ENCODE measurements at regions not wholly inside any gene's neighbourhood (a gene's known extent, or its start where the extent isn't known, plus 50 kb on each side); places are given as distances from the start of the nearest gene placed in this dataset.
"Not testable (repeated sequence)": the region's sequence is repeated elsewhere in the genome, so short reads cannot be mapped to it uniquely, and the experiment has no call there.

DNA sequence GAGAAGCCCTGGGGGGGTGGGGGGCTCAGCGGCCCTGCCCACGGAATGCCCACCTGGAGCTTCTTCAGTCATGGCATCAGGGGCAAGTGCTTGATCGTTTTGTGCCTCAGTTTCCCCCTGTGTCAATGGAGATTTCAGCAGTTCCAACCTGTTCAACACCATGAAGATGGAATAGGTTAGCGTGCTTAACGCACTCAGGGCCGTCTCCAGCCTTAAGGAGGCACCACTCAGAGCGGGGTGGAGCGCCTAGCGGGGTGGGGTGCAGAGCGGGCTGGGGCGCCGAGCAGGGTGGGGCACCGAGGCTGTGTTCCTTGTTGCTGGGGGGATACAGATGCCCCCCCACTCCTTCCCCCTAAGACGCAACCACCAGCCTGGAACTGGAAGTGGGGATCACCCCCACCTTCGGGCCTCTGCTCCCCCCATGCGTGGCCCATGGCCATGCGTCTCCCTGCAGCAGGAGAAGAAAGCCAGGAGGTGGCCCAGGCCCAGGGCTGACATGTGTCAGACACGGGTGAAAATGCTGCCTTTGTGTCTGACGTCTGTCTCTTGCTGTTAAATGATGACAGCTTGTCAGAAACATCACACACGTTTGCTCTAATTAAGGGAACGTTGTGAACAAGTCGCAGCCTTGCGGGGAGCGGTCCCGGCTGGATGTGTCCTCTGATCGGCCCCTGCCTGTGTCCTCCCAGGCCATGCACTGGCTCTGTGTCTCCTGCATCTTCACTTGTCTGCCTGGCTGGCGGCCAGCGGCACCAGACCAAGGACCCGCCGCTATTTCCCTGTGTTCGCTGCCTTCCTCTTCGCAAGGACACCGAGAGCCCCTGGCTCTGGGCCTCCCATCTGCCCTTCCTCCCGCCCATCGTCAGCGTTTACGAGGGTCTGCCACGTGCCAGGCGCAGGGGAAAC, 192.1 kb downstream of the BANP start:
- ATAC-seq (ENCODE audit: low read depth); H3K9ac ChIP-seq (ENCODE audit: low read length); H3K4me3 ChIP-seq (ENCODE audit: control extremely low read depth in 1 of 5, extremely low read depth in 1 of 5, insufficient read depth in 1 of 5, low read depth in 2 of 5, low read length in 4 of 5); H3K36me3 ChIP-seq (replicated peaks in 1 of 2; ENCODE audit: control extremely low read depth in 1 of 2, control insufficient read depth in 1 of 2, extremely low read depth in 1 of 2, insufficient read depth in 2 of 2, low read length in 1 of 2); H3K4me2 ChIP-seq (replicated peaks; ENCODE audit: low read depth, low read length, poor library complexity, severe bottlenecking); H3K9me3 Mint-ChIP-seq (ENCODE audit: insufficient read depth); CTCF ChIA-PET; DNase-seq; H3K4me3 Mint-ChIP-seq; H3K4me1 Mint-ChIP-seq; H3K4me1 ChIP-seq (ENCODE audit: control insufficient read depth in 2 of 2, insufficient read depth in 2 of 2, low read length in 2 of 2); H3K27ac ChIP-seq (ENCODE audit: low read length in 2 of 2); H3K27me3 Mint-ChIP-seq; H3K9me3 ChIP-seq (ENCODE audit: control extremely low read depth in 1 of 3, control insufficient read depth in 2 of 3, insufficient read depth in 1 of 3, low read length in 2 of 3); H3K79me2 ChIP-seq (ENCODE audit: control insufficient read depth, insufficient read depth, low read length); H4K20me1 ChIP-seq (ENCODE audit: control insufficient read depth, insufficient read depth, low read length, poor library complexity, severe bottlenecking); H2AFZ ChIP-seq (ENCODE audit: insufficient read depth, low read depth, low read length, poor library complexity, severe bottlenecking); H3K27me3 ChIP-seq (replicated peaks in 1 of 4; ENCODE audit: control extremely low read depth in 1 of 4, control insufficient read depth in 3 of 4, insufficient read depth in 4 of 4, low read length in 3 of 4); intact Hi-C loops (cut with micrococcal nuclease); POLR2A ChIA-PET; H3K27ac Mint-ChIP-seq: not testable (repeated sequence)
- 70% methylated on average over 17 of the region's 39 CpGs for WGBS (ENCODE audit: insufficient coverage)

GRCh38 chr16:88144028-88144511, 192.8 kb downstream of the BANP start:
- intact Hi-C loops (cut with micrococcal nuclease) = no loop called here
- Histone ChIP-seq H3K9me3 (ENCODE audit: control extremely low read depth in 1 of 3, control insufficient read depth in 2 of 3, insufficient read depth in 1 of 3, low read length in 2 of 3) (peaks cover 0 to 3% (median under 1%) of the 10 kb centered on the region in 3 donors), H3K4me3 (ENCODE audit: control extremely low read depth in 1 of 5, extremely low read depth in 1 of 5, insufficient read depth in 1 of 5, low read depth in 2 of 5, low read length in 4 of 5) (no peak overlapping the region), H3K27me3 (replicated peaks in 1 of 4; ENCODE audit: control extremely low read depth in 1 of 4, control insufficient read depth in 3 of 4, insufficient read depth in 4 of 4, low read length in 3 of 4) (no peaks in the 10 kb centered on the region), H3K27ac (ENCODE audit: low read length in 2 of 2) (no peak overlapping the region), H3K4me2 (replicated peaks; ENCODE audit: low read depth, low read length, poor library complexity, severe bottlenecking) (no peak overlapping the region), H3K36me3 (replicated peaks in 1 of 2; ENCODE audit: control extremely low read depth in 1 of 2, control insufficient read depth in 1 of 2, extremely low read depth in 1 of 2, insufficient read depth in 2 of 2, low read length in 1 of 2) (no peaks in the 10 kb centered on the region), H3K79me2 (ENCODE audit: control insufficient read depth, insufficient read depth, low read length) (no peaks in the 10 kb centered on the region), H4K20me1 (ENCODE audit: control insufficient read depth, insufficient read depth, low read length, poor library complexity, severe bottlenecking) (no peaks in the 10 kb centered on the region), H3K4me1 (ENCODE audit: control insufficient read depth in 2 of 2, insufficient read depth in 2 of 2, low read length in 2 of 2) (no peaks in the 10 kb centered on the region), H3K9ac (ENCODE audit: low read length) (no peak overlapping the region), H2AFZ (ENCODE audit: insufficient read depth, low read depth, low read length, poor library complexity, severe bottlenecking) (no peak overlapping the region)
- no peak for ATAC-seq (ENCODE audit: low read depth)
- Mint-ChIP-seq H3K4me1 (peaks cover 3% of the 10 kb centered on the region), H3K9me3 (ENCODE audit: insufficient read depth) (no peaks in the 10 kb centered on the region), H3K4me3 (no peak overlapping the region), H3K27me3 (no peaks in the 10 kb centered on the region), H3K27ac (no peak overlapping the region)
- no peak for DNase-seq
- POLR2A ChIA-PET = no interaction called here
- TF ChIP-seq, protein P1, sequence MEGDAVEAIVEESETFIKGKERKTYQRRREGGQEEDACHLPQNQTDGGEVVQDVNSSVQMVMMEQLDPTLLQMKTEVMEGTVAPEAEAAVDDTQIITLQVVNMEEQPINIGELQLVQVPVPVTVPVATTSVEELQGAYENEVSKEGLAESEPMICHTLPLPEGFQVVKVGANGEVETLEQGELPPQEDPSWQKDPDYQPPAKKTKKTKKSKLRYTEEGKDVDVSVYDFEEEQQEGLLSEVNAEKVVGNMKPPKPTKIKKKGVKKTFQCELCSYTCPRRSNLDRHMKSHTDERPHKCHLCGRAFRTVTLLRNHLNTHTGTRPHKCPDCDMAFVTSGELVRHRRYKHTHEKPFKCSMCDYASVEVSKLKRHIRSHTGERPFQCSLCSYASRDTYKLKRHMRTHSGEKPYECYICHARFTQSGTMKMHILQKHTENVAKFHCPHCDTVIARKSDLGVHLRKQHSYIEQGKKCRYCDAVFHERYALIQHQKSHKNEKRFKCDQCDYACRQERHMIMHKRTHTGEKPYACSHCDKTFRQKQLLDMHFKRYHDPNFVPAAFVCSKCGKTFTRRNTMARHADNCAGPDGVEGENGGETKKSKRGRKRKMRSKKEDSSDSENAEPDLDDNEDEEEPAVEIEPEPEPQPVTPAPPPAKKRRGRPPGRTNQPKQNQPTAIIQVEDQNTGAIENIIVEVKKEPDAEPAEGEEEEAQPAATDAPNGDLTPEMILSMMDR (IDR thresholded peaks at IDR 0.05) = no peak
- no peak for TF ChIP-seq EZH2 (IDR thresholded peaks at IDR 0.05; ENCODE audit: borderline replicate concordance, insufficient read depth, low read depth, low read length, poor library complexity, severe bottlenecking)
- WGBS (ENCODE audit: insufficient coverage) = 79% methylated on average over 14 of the region's 21 CpGs
- CTCF ChIA-PET = no interaction called here

DNA sequence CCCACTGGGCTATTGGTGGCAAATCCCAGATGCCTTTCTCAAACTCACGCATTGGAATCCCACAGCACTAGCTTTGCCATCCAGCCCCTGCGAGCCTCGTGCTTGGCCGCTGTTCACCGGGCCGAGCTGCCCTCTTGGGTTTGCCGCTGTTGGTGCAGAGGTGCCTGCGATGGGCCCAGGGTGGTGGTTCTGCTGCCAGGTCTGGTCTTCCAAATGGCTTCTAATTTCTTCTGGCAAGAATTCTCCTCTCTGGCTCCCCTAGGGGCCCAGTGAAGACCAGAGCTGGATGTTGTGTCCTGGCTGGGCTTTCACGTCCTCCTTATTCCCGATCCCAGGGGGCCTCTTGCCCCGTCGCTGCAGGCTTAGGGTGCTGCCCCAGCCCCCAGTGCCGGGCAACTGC, 194.1 kb downstream of the BANP start:
- H3K4me2 ChIP-seq (replicated peaks; ENCODE audit: low read depth, low read length, poor library complexity, severe bottlenecking); H3K79me2 ChIP-seq (ENCODE audit: control insufficient read depth, insufficient read depth, low read length); intact Hi-C loops (cut with micrococcal nuclease); POLR2A ChIA-PET; H3K4me1 Mint-ChIP-seq; H3K9me3 Mint-ChIP-seq (ENCODE audit: insufficient read depth); H3K27ac Mint-ChIP-seq; H3K27ac ChIP-seq (ENCODE audit: low read length in 2 of 2); H3K4me1 ChIP-seq (ENCODE audit: control insufficient read depth in 2 of 2, insufficient read depth in 2 of 2, low read length in 2 of 2); CTCF ChIA-PET; H2AFZ ChIP-seq (ENCODE audit: insufficient read depth, low read depth, low read length, poor library complexity, severe bottlenecking); H3K27me3 ChIP-seq (replicated peaks in 1 of 4; ENCODE audit: control extremely low read depth in 1 of 4, control insufficient read depth in 3 of 4, insufficient read depth in 4 of 4, low read length in 3 of 4); H3K27me3 Mint-ChIP-seq; DNase-seq; H4K20me1 ChIP-seq (ENCODE audit: control insufficient read depth, insufficient read depth, low read length, poor library complexity, severe bottlenecking); H3K4me3 ChIP-seq (ENCODE audit: control extremely low read depth in 1 of 5, extremely low read depth in 1 of 5, insufficient read depth in 1 of 5, low read depth in 2 of 5, low read length in 4 of 5); H3K9me3 ChIP-seq (ENCODE audit: control extremely low read depth in 1 of 3, control insufficient read depth in 2 of 3, insufficient read depth in 1 of 3, low read length in 2 of 3); ATAC-seq (ENCODE audit: low read depth); H3K36me3 ChIP-seq (replicated peaks in 1 of 2; ENCODE audit: control extremely low read depth in 1 of 2, control insufficient read depth in 1 of 2, extremely low read depth in 1 of 2, insufficient read depth in 2 of 2, low read length in 1 of 2); H3K4me3 Mint-ChIP-seq; H3K9ac ChIP-seq (ENCODE audit: low read length): not testable (repeated sequence)
- WGBS (ENCODE audit: insufficient coverage) = 95% methylated on average over 12 of the region's 13 CpGs
